K562 (cell line): ENCODE measurements at regions not wholly inside any gene's neighbourhood (a gene's known extent, or its start where the extent isn't known, plus 50 kb on each side); places are given as distances from the start of the nearest gene placed in this dataset.
A peak's percentile ranks its signal among the peaks of the same experiment; 100 is the strongest.

Experiments
- CBFA2T3 ChIP-seq: fragments of 450-650 bp; IDR thresholded peaks from 2 replicates; pipeline ENCODE4 v1.6.1; 2017
- CEBPG ChIP-seq, 3 experiments: fragments of 200-800 bp in 1 of 3; sonication (Bioruptor generic) in 1 of 3; sonication (generic) in 1 of 3; formaldehyde crosslinking in 1 of 3; IDR thresholded peaks in 2 of 3; conservative IDR thresholded peaks in 1 of 3; 2 replicates each; pipeline versions ENCODE4 v1.6.1 to v1.8.0; 2016 to 2022; ENCODE audit warnings: missing compliant biosample characterization in 2 of 3, missing genetic modification characterization in 2 of 3, mild to moderate bottlenecking in 1 of 3, missing genetic modification reagents in 1 of 3
- GTF2A2 ChIP-seq: IDR thresholded peaks from 2 replicates; pipeline ENCODE4 v1.6.1; 2016; ENCODE audit warnings: mild to moderate bottlenecking, missing genetic modification characterization, missing compliant biosample characterization
- HNRNPL ChIP-seq: fragments of 200-400 bp; formaldehyde crosslinking; IDR thresholded peaks from 2 replicates; pipeline ENCODE4 v1.6.1; 2017; ENCODE audit warnings: low read depth, mild to moderate bottlenecking, low read length
- SMAD2 ChIP-seq: fragments of 150-350 bp; IDR thresholded peaks from 2 replicates; pipeline ENCODE4 v1.6.1; 2014; ENCODE audit warnings: low read depth, mild to moderate bottlenecking, low read length
- TF ChIP-seq, protein P1 (sequence below): fragments of 200-800 bp; sonication (Bioruptor generic); IDR thresholded peaks from 2 replicates; pipeline ENCODE4 v1.6.1; 2017; ENCODE audit warnings: missing genetic modification characterization, missing compliant biosample characterization
- TF ChIP-seq, protein P2 (sequence below): fragments of 150-350 bp; IDR thresholded peaks from 2 replicates; pipeline ENCODE4 v1.6.1; 2014; ENCODE audit warnings: low read depth, mild to moderate bottlenecking, low read length, borderline replicate concordance
- TF ChIP-seq, protein P3 (sequence below), 2 experiments: IDR thresholded peaks; 2 replicates each; pipeline ENCODE4 v1.6.1; 2011; ENCODE audit warnings: borderline replicate concordance in 1 of 2, control low read depth in 1 of 2, low read depth in 1 of 2, low read length in 1 of 2, mild to moderate bottlenecking in 1 of 2, mixed read lengths in 1 of 2, moderate library complexity in 1 of 2; ENCODE audit not compliant: insufficient read depth in 1 of 2, insufficient read length in 1 of 2, poor library complexity in 1 of 2, severe bottlenecking in 1 of 2; ENCODE audit errors: extremely low read depth in 1 of 2
- TF ChIP-seq, protein P4 (sequence below): fragments of 450-650 bp; formaldehyde crosslinking; IDR thresholded peaks from 2 replicates; pipeline ENCODE4 v1.4.0; 2022; ENCODE audit warnings: mild to moderate bottlenecking, moderate library complexity
- TF ChIP-seq, protein P5 (sequence below): fragments of 250-450 bp; sonication (Bioruptor Pico); IDR thresholded peaks from 2 replicates; pipeline ENCODE4 v1.8.0; 2022; ENCODE audit warnings: moderate library complexity, mild to moderate bottlenecking, inconsistent platforms

DNA sequence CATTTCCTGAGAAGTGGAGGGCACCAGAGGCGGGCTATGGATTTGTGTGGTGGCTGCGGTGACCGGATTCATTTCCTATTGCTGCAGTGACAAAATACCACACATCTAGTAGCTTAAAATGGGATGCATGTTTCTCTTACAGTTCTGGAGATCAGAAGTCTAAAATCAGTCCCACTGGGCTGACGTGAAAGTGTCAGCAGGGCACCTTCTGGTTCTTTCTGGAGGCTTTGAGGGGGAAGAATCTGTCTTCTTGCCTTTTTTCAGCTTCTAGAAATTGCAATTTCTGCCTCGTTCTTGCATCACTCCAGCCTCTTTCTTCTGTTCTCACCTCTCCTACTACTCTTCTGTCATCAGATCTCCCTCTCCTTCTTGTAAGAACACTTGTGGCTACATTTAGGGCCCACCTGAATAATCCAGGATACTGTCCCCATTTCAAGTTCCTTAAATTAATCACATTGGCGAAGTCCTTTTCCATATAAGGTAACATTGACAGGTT, 111.2 kb downstream of the MARCHF4 start (continued):
- TF ChIP-seq CBFA2T3, result no peak
- no peak for TF ChIP-seq SMAD2
- TF ChIP-seq, protein P1, sequence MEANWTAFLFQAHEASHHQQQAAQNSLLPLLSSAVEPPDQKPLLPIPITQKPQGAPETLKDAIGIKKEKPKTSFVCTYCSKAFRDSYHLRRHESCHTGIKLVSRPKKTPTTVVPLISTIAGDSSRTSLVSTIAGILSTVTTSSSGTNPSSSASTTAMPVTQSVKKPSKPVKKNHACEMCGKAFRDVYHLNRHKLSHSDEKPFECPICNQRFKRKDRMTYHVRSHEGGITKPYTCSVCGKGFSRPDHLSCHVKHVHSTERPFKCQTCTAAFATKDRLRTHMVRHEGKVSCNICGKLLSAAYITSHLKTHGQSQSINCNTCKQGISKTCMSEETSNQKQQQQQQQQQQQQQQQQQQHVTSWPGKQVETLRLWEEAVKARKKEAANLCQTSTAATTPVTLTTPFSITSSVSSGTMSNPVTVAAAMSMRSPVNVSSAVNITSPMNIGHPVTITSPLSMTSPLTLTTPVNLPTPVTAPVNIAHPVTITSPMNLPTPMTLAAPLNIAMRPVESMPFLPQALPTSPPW (CRISPR knock-in tag), result no peak
- TF ChIP-seq, protein P2, sequence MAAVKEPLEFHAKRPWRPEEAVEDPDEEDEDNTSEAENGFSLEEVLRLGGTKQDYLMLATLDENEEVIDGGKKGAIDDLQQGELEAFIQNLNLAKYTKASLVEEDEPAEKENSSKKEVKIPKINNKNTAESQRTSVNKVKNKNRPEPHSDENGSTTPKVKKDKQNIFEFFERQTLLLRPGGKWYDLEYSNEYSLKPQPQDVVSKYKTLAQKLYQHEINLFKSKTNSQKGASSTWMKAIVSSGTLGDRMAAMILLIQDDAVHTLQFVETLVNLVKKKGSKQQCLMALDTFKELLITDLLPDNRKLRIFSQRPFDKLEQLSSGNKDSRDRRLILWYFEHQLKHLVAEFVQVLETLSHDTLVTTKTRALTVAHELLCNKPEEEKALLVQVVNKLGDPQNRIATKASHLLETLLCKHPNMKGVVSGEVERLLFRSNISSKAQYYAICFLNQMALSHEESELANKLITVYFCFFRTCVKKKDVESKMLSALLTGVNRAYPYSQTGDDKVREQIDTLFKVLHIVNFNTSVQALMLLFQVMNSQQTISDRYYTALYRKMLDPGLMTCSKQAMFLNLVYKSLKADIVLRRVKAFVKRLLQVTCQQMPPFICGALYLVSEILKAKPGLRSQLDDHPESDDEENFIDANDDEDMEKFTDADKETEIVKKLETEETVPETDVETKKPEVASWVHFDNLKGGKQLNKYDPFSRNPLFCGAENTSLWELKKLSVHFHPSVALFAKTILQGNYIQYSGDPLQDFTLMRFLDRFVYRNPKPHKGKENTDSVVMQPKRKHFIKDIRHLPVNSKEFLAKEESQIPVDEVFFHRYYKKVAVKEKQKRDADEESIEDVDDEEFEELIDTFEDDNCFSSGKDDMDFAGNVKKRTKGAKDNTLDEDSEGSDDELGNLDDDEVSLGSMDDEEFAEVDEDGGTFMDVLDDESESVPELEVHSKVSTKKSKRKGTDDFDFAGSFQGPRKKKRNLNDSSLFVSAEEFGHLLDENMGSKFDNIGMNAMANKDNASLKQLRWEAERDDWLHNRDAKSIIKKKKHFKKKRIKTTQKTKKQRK, result no peak
- TF ChIP-seq, protein P3, sequence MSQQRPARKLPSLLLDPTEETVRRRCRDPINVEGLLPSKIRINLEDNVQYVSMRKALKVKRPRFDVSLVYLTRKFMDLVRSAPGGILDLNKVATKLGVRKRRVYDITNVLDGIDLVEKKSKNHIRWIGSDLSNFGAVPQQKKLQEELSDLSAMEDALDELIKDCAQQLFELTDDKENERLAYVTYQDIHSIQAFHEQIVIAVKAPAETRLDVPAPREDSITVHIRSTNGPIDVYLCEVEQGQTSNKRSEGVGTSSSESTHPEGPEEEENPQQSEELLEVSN (IDR thresholded peaks at IDR 0.05; ENCODE audit: borderline replicate concordance in 1 of 2, extremely low read depth in 1 of 2, insufficient read depth in 1 of 2, insufficient read length in 1 of 2, low read depth in 1 of 2, low read length in 1 of 2, poor library complexity in 1 of 2, severe bottlenecking in 1 of 2), result no peak
- TF ChIP-seq, protein P4, sequence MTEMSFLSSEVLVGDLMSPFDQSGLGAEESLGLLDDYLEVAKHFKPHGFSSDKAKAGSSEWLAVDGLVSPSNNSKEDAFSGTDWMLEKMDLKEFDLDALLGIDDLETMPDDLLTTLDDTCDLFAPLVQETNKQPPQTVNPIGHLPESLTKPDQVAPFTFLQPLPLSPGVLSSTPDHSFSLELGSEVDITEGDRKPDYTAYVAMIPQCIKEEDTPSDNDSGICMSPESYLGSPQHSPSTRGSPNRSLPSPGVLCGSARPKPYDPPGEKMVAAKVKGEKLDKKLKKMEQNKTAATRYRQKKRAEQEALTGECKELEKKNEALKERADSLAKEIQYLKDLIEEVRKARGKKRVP, result peak; percentile 84; the same call in 1 of the 2 replicates
- TF ChIP-seq HNRNPL, result no peak
- TF ChIP-seq GTF2A2 (tag), result no peak
- TF ChIP-seq, protein P5, sequence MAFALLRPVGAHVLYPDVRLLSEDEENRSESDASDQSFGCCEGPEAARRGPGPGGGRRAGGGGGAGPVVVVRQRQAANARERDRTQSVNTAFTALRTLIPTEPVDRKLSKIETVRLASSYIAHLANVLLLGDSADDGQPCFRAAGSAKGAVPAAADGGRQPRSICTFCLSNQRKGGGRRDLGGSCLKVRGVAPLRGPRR (CRISPR knock-in tag), result no peak
- TF ChIP-seq CEBPG (CRISPR knock-in tag; IDR thresholded peaks at IDR 0.05), result peak; percentile 78
- TF ChIP-seq CEBPG (tag; conservative IDR thresholded peaks at IDR 0.05 in 1 of 2, IDR thresholded peaks at IDR 0.05 in 1 of 2), result peak; percentile 79 to 97
